ENCODE measurements at regions not wholly inside any gene's neighbourhood (a gene's known extent, or its start where the extent isn't known, plus 50 kb on each side); places are given as distances from the start of the nearest gene placed in this dataset.

GRCh38 chr16:86755571-86756006 is 177.2 kb downstream of the FOXL1 start:
- H3K4me3 ChIP-seq (ENCODE audit: low read depth in 1 of 2, low read length in 2 of 2) = no peak overlapping the region
- TF ChIP-seq CTCF (IDR thresholded peaks at IDR 0.05; ENCODE audit: borderline replicate concordance, extremely low read depth, low read length, poor library complexity, severe bottlenecking) (no peak), EZH2 (IDR thresholded peaks at IDR 0.05; ENCODE audit: borderline replicate concordance, low read depth, low read length, severe bottlenecking) (no peak)
- H3K4me1 ChIP-seq (ENCODE audit: insufficient read depth, low read length) = no peaks in the 10 kb centered on the region

GRCh38 chr16:86756882-86757703 is 178.7 kb downstream of the FOXL1 start:
- Histone ChIP-seq H3K4me2 (ENCODE audit: insufficient read depth, low read length) (no peak overlapping the region), H3K79me2 (ENCODE audit: insufficient read depth, low read length) (no peaks in the 10 kb centered on the region), H3K9me3 (ENCODE audit: insufficient read depth, low read length, severe bottlenecking) (no peaks in the 10 kb centered on the region), H4K20me1 (ENCODE audit: insufficient read depth, low read length) (no peaks in the 10 kb centered on the region; the same call in 1 of the 2 replicates), H3K27me3 (ENCODE audit: insufficient read depth, low read length, poor library complexity) (peaks cover 6% of the 10 kb centered on the region), H3K4me1 (ENCODE audit: insufficient read depth, low read length) (no peaks in the 10 kb centered on the region), H2AFZ (ENCODE audit: low read depth, low read length) (no peak overlapping the region), H3K4me3 (ENCODE audit: low read depth in 1 of 2, low read length in 2 of 2) (no peak overlapping the region), H3K36me3 (ENCODE audit: insufficient read depth, low read length) (no peaks in the 10 kb centered on the region), H3K27ac (ENCODE audit: low read length) (no peak overlapping the region), H3K9ac (ENCODE audit: low read depth, low read length) (no peak overlapping the region)
- no peak for TF ChIP-seq CTCF (IDR thresholded peaks at IDR 0.05; ENCODE audit: borderline replicate concordance, extremely low read depth, low read length, poor library complexity, severe bottlenecking)
- no peak for TF ChIP-seq EZH2 (IDR thresholded peaks at IDR 0.05; ENCODE audit: borderline replicate concordance, low read depth, low read length, severe bottlenecking)
- DNase-seq (no peak), ATAC-seq (ENCODE audit: insufficient read depth, low read depth) (no peak)

More at GRCh38 chr16:86755571-86756006, 177.2 kb downstream of the FOXL1 start:
- Histone ChIP-seq H3K9ac (ENCODE audit: low read depth, low read length) (no peak overlapping the region), H3K27ac (ENCODE audit: low read length) (no peak overlapping the region), H3K27me3 (ENCODE audit: insufficient read depth, low read length, poor library complexity) (peaks cover 6% of the 10 kb centered on the region), H3K36me3 (ENCODE audit: insufficient read depth, low read length) (no peaks in the 10 kb centered on the region), H4K20me1 (ENCODE audit: insufficient read depth, low read length) (no peaks in the 10 kb centered on the region), H3K79me2 (ENCODE audit: insufficient read depth, low read length) (no peaks in the 10 kb centered on the region), H2AFZ (ENCODE audit: low read depth, low read length) (no peak overlapping the region), H3K9me3 (ENCODE audit: insufficient read depth, low read length, severe bottlenecking) (no peaks in the 10 kb centered on the region), H3K4me2 (ENCODE audit: insufficient read depth, low read length) (no peak overlapping the region)
- DNase-seq (no peak), ATAC-seq (ENCODE audit: insufficient read depth, low read depth) (no peak)

GRCh38 chr16:86757704-86758040 is 179.3 kb downstream of the FOXL1 start:
- no peaks in the 10 kb centered on the region for H3K36me3 ChIP-seq (ENCODE audit: insufficient read depth, low read length)
- no peak overlapping the region for H3K4me3 ChIP-seq (ENCODE audit: low read depth in 1 of 2, low read length in 2 of 2)
- no peak overlapping the region for H2AFZ ChIP-seq (ENCODE audit: low read depth, low read length)
- no peaks in the 10 kb centered on the region for H3K79me2 ChIP-seq (ENCODE audit: insufficient read depth, low read length)
- ATAC-seq (ENCODE audit: insufficient read depth, low read depth) (no peak), DNase-seq (no peak)
- H4K20me1 ChIP-seq (ENCODE audit: insufficient read depth, low read length) = no peaks in the 10 kb centered on the region; the same call in 1 of the 2 replicates
- no peaks in the 10 kb centered on the region for H3K9me3 ChIP-seq (ENCODE audit: insufficient read depth, low read length, severe bottlenecking)
- no peak overlapping the region for H3K9ac ChIP-seq (ENCODE audit: low read depth, low read length)
- peaks cover 6% of the 10 kb centered on the region for H3K27me3 ChIP-seq (ENCODE audit: insufficient read depth, low read length, poor library complexity)
- no peak overlapping the region for H3K4me2 ChIP-seq (ENCODE audit: insufficient read depth, low read length)
- no peak overlapping the region for H3K27ac ChIP-seq (ENCODE audit: low read length)
- no peaks in the 10 kb centered on the region for H3K4me1 ChIP-seq (ENCODE audit: insufficient read depth, low read length)
- no peak for TF ChIP-seq EZH2 (IDR thresholded peaks at IDR 0.05; ENCODE audit: borderline replicate concordance, low read depth, low read length, severe bottlenecking)
- TF ChIP-seq CTCF (IDR thresholded peaks at IDR 0.05; ENCODE audit: borderline replicate concordance, extremely low read depth, low read length, poor library complexity, severe bottlenecking) = no peak
